ENCODE measurements at regions not wholly inside any gene's neighbourhood (a gene's known extent, or its start where the extent isn't known, plus 50 kb on each side); places are given as distances from the start of the nearest gene placed in this dataset.

DNA sequence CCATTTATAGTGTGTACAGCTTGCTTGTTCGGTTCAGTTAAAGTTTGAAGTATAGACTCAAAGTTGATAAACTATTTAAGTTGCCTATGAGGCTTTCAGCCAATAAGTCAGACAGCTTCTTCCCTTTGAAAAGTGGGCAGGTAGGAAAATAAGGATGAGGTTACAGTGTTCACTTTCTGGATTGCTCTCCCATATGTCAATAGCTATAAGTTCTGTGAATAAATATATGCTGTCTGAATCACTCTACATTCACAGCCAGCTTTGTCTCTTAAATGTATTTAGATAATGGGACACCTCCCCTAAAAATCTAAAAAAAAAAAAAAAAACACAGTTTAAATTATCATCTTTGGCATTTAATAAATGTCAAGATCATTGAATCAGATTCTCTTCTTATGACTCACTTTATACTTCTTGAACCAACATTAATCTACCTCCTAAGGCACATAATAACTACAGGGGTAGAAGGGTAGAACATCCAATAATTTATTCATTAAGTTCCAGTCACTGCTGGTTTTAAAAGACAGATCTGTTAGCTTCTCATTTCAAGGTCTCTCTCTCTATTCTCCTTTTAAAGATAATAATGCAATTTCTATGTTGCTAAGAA, 126.4 kb upstream of the PCED1B start:
- no peak for TF ChIP-seq EZH2 (IDR thresholded peaks at IDR 0.05; ENCODE audit: low read length)
- TF ChIP-seq, protein P1, sequence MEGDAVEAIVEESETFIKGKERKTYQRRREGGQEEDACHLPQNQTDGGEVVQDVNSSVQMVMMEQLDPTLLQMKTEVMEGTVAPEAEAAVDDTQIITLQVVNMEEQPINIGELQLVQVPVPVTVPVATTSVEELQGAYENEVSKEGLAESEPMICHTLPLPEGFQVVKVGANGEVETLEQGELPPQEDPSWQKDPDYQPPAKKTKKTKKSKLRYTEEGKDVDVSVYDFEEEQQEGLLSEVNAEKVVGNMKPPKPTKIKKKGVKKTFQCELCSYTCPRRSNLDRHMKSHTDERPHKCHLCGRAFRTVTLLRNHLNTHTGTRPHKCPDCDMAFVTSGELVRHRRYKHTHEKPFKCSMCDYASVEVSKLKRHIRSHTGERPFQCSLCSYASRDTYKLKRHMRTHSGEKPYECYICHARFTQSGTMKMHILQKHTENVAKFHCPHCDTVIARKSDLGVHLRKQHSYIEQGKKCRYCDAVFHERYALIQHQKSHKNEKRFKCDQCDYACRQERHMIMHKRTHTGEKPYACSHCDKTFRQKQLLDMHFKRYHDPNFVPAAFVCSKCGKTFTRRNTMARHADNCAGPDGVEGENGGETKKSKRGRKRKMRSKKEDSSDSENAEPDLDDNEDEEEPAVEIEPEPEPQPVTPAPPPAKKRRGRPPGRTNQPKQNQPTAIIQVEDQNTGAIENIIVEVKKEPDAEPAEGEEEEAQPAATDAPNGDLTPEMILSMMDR (optimal IDR thresholded peaks at IDR 0.05 in 1 of 3, IDR thresholded peaks at IDR 0.05 in 1 of 3, conservative IDR thresholded peaks at IDR 0.05 in 1 of 3; ENCODE audit: extremely low read depth in 1 of 3, insufficient read depth in 2 of 3, low read length in 3 of 3) = no peak
